Keratinocyte (primary cell): ENCODE measurements at regions not wholly inside any gene's neighbourhood (a gene's known extent, or its start where the extent isn't known, plus 50 kb on each side); places are given as distances from the start of the nearest gene placed in this dataset.

Experiments used
- EZH2 ChIP-seq: IDR thresholded peaks from one replicate; pipeline ENCODE4 v1.6.1; 2012; ENCODE audit warnings: inconsistent platforms, mild to moderate bottlenecking, low read length, moderate library complexity
- TF ChIP-seq, protein P1 (sequence below), 3 experiments: IDR thresholded peaks in 1 of 3; conservative IDR thresholded peaks in 1 of 3; optimal IDR thresholded peaks in 1 of 3; 2 replicates in 2 of 3; 3 replicates in 1 of 3; pipeline versions ENCODE3 to v1.5.1; 2011; ENCODE audit warnings: low read length in 3 of 3, mild to moderate bottlenecking in 3 of 3, moderate library complexity in 2 of 3, control low read depth in 1 of 3, inconsistent platforms in 1 of 3; ENCODE audit not compliant: insufficient read depth in 2 of 3; ENCODE audit errors: extremely low read depth in 1 of 3

DNA sequence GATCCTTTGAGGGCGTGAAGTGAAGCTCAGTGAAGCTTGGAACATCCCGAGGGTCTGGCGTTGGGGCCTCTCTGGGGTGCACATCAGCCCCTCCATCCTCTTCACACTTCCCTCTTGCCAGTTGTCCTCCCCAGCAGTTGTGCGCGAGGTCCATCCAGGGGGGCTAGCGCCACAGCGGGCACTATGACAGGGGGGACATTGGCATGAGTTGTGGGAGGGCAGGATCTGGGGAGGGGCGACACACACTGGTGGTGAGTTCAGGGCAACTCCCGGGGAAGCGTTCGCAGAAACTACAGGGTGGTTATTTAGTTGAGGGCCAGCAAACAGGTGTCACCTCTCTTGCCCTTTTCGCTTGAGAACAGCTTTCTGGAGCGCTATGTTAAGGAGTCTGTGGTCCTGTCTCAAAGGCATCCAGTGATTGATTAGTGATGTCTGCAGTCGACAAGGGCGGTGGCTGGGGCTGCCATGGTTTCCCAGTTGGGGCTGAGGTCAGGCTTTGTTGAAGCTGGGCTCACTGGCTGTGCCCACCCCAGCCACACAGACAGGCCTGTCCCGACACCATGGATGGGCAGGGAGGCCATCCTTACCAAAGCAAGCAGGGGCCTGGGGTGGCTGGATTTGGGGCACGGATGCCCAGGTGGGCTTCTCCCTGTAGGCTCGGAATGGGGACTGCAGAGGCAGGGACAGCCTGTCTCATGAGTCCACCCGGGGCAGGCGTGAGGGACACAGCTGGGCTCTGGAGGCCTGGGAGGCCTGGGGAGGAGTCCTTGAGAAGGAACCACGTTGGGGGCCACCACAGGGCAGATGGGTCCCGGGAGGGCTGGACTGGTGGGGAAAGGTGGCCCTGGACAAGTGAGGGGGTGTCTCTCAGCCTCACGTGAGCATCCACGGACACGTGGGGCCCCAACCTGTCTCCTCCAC lies 59.4 kb downstream of the UNCX start:
- TF ChIP-seq, protein P1, sequence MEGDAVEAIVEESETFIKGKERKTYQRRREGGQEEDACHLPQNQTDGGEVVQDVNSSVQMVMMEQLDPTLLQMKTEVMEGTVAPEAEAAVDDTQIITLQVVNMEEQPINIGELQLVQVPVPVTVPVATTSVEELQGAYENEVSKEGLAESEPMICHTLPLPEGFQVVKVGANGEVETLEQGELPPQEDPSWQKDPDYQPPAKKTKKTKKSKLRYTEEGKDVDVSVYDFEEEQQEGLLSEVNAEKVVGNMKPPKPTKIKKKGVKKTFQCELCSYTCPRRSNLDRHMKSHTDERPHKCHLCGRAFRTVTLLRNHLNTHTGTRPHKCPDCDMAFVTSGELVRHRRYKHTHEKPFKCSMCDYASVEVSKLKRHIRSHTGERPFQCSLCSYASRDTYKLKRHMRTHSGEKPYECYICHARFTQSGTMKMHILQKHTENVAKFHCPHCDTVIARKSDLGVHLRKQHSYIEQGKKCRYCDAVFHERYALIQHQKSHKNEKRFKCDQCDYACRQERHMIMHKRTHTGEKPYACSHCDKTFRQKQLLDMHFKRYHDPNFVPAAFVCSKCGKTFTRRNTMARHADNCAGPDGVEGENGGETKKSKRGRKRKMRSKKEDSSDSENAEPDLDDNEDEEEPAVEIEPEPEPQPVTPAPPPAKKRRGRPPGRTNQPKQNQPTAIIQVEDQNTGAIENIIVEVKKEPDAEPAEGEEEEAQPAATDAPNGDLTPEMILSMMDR (optimal IDR thresholded peaks at IDR 0.05 in 1 of 3, IDR thresholded peaks at IDR 0.05 in 1 of 3, conservative IDR thresholded peaks at IDR 0.05 in 1 of 3; ENCODE audit: extremely low read depth in 1 of 3, insufficient read depth in 2 of 3, low read length in 3 of 3) = no peak
- no peak for TF ChIP-seq EZH2
